GM18870 (cell line): ENCODE measurements at regions not wholly inside any gene's neighbourhood (a gene's known extent, or its start where the extent isn't known, plus 50 kb on each side); places are given as distances from the start of the nearest gene placed in this dataset.
"Not testable (repeated sequence)": the region's sequence is repeated elsewhere in the genome, so short reads cannot be mapped to it uniquely, and the experiment has no call there.

ENCODE experiments used
- ATAC-seq: cut with Tn5 transposase; IDR thresholded peaks from one replicate; pipeline ENCODE4 v1.9.1; 2021; ENCODE audit warnings: moderate library complexity; ENCODE audit not compliant: unreplicated experiment

GRCh38 chr9:42325142-42325541, 141.7 kb downstream of the SPATA31A6 start:
- ATAC-seq, result not testable (repeated sequence)

GRCh38 chr9:42325561-42325960, 142.1 kb downstream of the SPATA31A6 start:
- not testable (repeated sequence) for ATAC-seq

GRCh38 chr9:42326482-42326881, 143.0 kb downstream of the SPATA31A6 start:
- ATAC-seq, result not testable (repeated sequence)

GRCh38 chr9:42335342-42335741, 151.9 kb downstream of the SPATA31A6 start:
- not testable (repeated sequence) for ATAC-seq

- not testable (repeated sequence) for ATAC-seq
These were observed 152.7 kb downstream of the SPATA31A6 start for GRCh38 chr9:42335984-42336657.

GRCh38 chr9:42338275-42338674, 154.8 kb downstream of the SPATA31A6 start:
- not testable (repeated sequence) for ATAC-seq

GRCh38 chr9:42339671-42340434, 156.4 kb downstream of the SPATA31A6 start:
- not testable (repeated sequence) for ATAC-seq

GRCh38 chr9:42340435-42340723, 156.9 kb downstream of the SPATA31A6 start:
- ATAC-seq, result not testable (repeated sequence)

GRCh38 chr9:42341860-42342259, 158.4 kb downstream of the SPATA31A6 start:
- not testable (repeated sequence) for ATAC-seq

- ATAC-seq, result not testable (repeated sequence)
These were observed 158.8 kb downstream of the SPATA31A6 start for GRCh38 chr9:42342297-42342696.

- ATAC-seq, result not testable (repeated sequence)
These were observed 161.0 kb downstream of the SPATA31A6 start for GRCh38 chr9:42344508-42344907.

GRCh38 chr9:42346916-42347315, 163.5 kb downstream of the SPATA31A6 start:
- not testable (repeated sequence) for ATAC-seq

GRCh38 chr9:42349181-42349580, 165.7 kb downstream of the SPATA31A6 start:
- ATAC-seq, result not testable (repeated sequence)

GRCh38 chr9:42350412-42350811, 167.0 kb downstream of the SPATA31A6 start:
- ATAC-seq, result not testable (repeated sequence)

- not testable (repeated sequence) for ATAC-seq
These were observed 174.3 kb downstream of the SPATA31A6 start for GRCh38 chr9:42357604-42358373.

- ATAC-seq, result not testable (repeated sequence)
These were observed 175.3 kb downstream of the SPATA31A6 start for GRCh38 chr9:42358626-42359247.

- ATAC-seq, result not testable (repeated sequence)
These were observed 181.2 kb downstream of the SPATA31A6 start for GRCh38 chr9:42364410-42365243.

- ATAC-seq, result peak; percentile 89
These were observed 181.9 kb downstream of the SPATA31A6 start for GRCh38 chr9:42365244-42365945.

GRCh38 chr9:42368279-42368881, 184.9 kb downstream of the SPATA31A6 start:
- ATAC-seq, result not testable (repeated sequence)
